PC-3 (cell line): ENCODE measurements at regions not wholly inside any gene's neighbourhood (a gene's known extent, or its start where the extent isn't known, plus 50 kb on each side); places are given as distances from the start of the nearest gene placed in this dataset.

Experiments used
- ATAC-seq: fragments of 200-7000 bp; cut with Tn5 transposase; 2 replicates; pipeline ENCODE4 v1.9.1; 2020; ENCODE audit warnings: mild to moderate bottlenecking, moderate library complexity
- BruUV-seq: library from RNA; stranded (reverse); fragments of 400-500 nt; replicated peaks from 2 replicates; lab custom pipeline; 2021; lab: Mats Ljungman, UMichigan
- CTCF ChIA-PET: fragments of 300-600 bp; sonication (Branson Sonifier 250); formaldehyde crosslinking; loops from one replicate; lab custom pipeline; 2022; ENCODE audit warnings: antibody characterized with exemption; lab: Charles Lee
- POLR2A ChIA-PET: fragments of 300-600 bp; sonication (Branson Sonifier 250); formaldehyde crosslinking; loops from one replicate; lab custom pipeline; 2022; ENCODE audit warnings: antibody characterized with exemption; ENCODE audit not compliant: unreplicated experiment; lab: Charles Lee
- DNase-seq: peaks from one replicate; pipeline ENCODE4 v3.0.0-alpha.2; 2015
- H2AFZ ChIP-seq: fragments of 300-600 bp; sonication (generic); 2 replicates; pipeline ENCODE4 v1.6.0; 2016; ENCODE audit warnings: antibody characterized with exemption, low read length
- H3F3A ChIP-seq: fragments of 300-600 bp; sonication (generic); one replicate; pipeline ENCODE4 v1.6.0; 2017; ENCODE audit warnings: antibody characterized with exemption, low read length, control low read depth, mild to moderate bottlenecking; ENCODE audit not compliant: unreplicated experiment
- H3K27ac ChIP-seq: fragments of 300-600 bp; sonication (generic); 2 replicates; pipeline ENCODE4 v1.5.1; 2016; ENCODE audit warnings: mild to moderate bottlenecking, low read length
- H3K27me3 ChIP-seq: fragments of 300-600 bp; sonication (generic); 2 replicates; pipeline ENCODE4 v1.6.1; 2016; ENCODE audit warnings: low read length, mixed read lengths
- H3K36me3 ChIP-seq: fragments of 300-600 bp; sonication (generic); 2 replicates; pipeline ENCODE4 v1.6.1; 2016; ENCODE audit warnings: low read depth, mixed run types, low read length, mixed read lengths
- H3K4me1 ChIP-seq: fragments of 300-600 bp; sonication (generic); 2 replicates; pipeline ENCODE4 v1.5.1; 2016; ENCODE audit warnings: low read length; ENCODE audit not compliant: insufficient read depth
- H3K4me2 ChIP-seq: fragments of 300-600 bp; sonication (generic); 2 replicates; pipeline ENCODE4 v1.6.0; 2016; ENCODE audit warnings: low read length
- H3K4me3 ChIP-seq: fragments of 300-600 bp; sonication (generic); 2 replicates; pipeline ENCODE4 v1.5.1; 2016; ENCODE audit warnings: mild to moderate bottlenecking, low read length, mixed read lengths
- H3K79me2 ChIP-seq: fragments of 300-600 bp; sonication (generic); 2 replicates; pipeline ENCODE4 v1.6.1; 2017; ENCODE audit warnings: low read length, mixed read lengths
- H3K9ac ChIP-seq: fragments of 300-600 bp; sonication (generic); 2 replicates; pipeline ENCODE4 v1.6.0; 2016; ENCODE audit warnings: mild to moderate bottlenecking, low read length
- H3K9me2 ChIP-seq: fragments of 300-600 bp; sonication (generic); replicated peaks from 2 replicates; pipeline ENCODE4 v1.6.1; 2016; ENCODE audit warnings: mixed run types, low read length, mixed read lengths
- H3K9me3 ChIP-seq: fragments of 300-600 bp; sonication (generic); 2 replicates; pipeline ENCODE4 v1.6.1; 2016; ENCODE audit warnings: low read length, mixed read lengths
- H4K20me1 ChIP-seq: fragments of 300-600 bp; sonication (generic); 2 replicates; pipeline ENCODE4 v1.6.1; 2016; ENCODE audit warnings: low read length, mixed read lengths
- EZH2 ChIP-seq: fragments of 300-600 bp; sonication (generic); IDR thresholded peaks from one replicate; pipeline ENCODE4 v1.6.1; 2017; ENCODE audit warnings: antibody characterized with exemption, mild to moderate bottlenecking, low read length; ENCODE audit not compliant: unreplicated experiment
- EZH2phosphoT487 ChIP-seq: fragments of 300-600 bp; sonication (generic); IDR thresholded peaks from 2 replicates; pipeline ENCODE4 v1.6.1; 2018; ENCODE audit warnings: mild to moderate bottlenecking, antibody characterized with exemption, low read length, borderline replicate concordance
- intact Hi-C: fragments of 100-400 bp; cut with micrococcal nuclease; formaldehyde crosslinking; loops from 2 replicates; pipeline ENCODE4 v1.9.0; 2023
- TF ChIP-seq, protein P1 (sequence below): fragments of 300-600 bp; sonication (generic); conservative IDR thresholded peaks from 2 replicates; pipeline ENCODE4 v1.5.1; 2017; ENCODE audit warnings: antibody characterized with exemption, low read depth, mild to moderate bottlenecking, low read length

DNA sequence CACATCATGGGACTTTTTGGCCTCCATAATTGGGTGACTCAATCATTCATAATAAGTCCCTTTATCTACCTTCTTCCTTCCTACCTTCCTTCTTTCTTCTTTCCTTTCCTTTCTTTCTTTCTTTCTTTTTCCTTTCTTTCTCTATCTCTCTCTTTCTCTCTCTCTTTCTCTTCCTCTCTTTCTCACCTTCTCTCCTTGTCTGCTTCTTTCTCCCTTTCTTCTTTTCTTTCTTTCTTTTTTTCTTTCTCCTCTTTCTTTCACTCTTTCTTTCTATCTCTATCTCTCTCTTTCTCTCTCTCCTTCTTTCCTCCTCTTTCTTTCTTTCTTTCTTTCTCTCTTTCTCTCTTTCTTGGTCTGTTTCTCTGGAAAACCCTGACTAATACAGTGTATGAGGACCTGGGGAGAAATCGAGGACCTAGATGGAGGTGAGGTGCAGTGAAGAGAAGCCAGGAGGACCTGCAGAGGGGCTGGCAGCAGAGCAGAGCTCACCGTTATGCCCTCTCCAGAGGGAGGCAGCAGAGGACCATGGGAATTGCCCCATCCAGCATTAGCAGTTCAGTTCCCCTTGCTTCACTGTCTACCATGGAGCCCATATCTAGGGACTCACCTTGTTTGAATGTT, 52.7 kb upstream of the BTRC start:
- no TSS peak for BruUV-seq
- ChIA-PET CTCF (interaction anchor here (0.6 to 1.9 kb wide), 8 partner anchors 98 to 269 kb away, joined by 3 to 21 read pairs (median 4); no protein-coding TSS in a partner anchor), POLR2A (interaction anchor here (0.6 kb wide), 1 partner anchor 91 kb away, joined by 3 read pairs; no protein-coding TSS in a partner anchor)

DNA sequence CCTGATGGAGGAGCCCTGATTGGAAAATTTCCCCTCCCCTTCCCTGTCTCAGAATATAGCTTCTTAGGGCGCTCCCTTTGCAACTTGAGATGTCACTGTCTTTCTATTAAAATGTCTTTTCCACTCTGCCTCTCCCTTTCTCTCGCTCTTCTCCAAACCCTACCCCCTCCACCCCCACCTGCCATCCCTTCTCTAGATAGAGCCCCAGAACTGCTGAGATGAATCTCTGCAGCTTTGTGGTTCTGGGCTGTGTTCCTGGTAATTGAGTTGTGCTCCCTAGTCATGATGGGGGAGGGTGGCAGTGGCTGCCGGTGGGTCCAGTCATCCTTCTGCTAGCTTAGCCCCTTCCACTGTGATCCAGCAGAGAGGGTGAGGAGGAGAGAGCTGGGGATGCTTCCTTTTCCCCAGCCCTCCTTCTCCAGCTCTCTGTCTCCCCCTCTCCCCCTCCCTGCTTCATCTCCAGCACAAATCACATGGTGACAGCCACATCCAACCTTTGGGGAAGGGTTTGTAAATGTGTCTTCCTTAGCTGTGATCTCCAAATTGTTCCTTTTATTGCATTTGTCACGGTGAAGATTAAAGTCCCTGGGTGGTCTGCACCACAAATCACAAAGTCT, 50.8 kb upstream of the BTRC start:
- DNase-seq = no peak
- intact Hi-C loops = loop anchor here (10.0 kb wide), 1 partner anchor 262 kb away; no protein-coding TSS in a partner anchor
- no peak for TF ChIP-seq EZH2phosphoT487
- no peak for TF ChIP-seq EZH2
- TF ChIP-seq, protein P1, sequence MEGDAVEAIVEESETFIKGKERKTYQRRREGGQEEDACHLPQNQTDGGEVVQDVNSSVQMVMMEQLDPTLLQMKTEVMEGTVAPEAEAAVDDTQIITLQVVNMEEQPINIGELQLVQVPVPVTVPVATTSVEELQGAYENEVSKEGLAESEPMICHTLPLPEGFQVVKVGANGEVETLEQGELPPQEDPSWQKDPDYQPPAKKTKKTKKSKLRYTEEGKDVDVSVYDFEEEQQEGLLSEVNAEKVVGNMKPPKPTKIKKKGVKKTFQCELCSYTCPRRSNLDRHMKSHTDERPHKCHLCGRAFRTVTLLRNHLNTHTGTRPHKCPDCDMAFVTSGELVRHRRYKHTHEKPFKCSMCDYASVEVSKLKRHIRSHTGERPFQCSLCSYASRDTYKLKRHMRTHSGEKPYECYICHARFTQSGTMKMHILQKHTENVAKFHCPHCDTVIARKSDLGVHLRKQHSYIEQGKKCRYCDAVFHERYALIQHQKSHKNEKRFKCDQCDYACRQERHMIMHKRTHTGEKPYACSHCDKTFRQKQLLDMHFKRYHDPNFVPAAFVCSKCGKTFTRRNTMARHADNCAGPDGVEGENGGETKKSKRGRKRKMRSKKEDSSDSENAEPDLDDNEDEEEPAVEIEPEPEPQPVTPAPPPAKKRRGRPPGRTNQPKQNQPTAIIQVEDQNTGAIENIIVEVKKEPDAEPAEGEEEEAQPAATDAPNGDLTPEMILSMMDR = no peak
- Histone ChIP-seq H3K79me2 (no peaks in the 10 kb centered on the region), H3K4me3 (no peak overlapping the region), H2AFZ (no peak overlapping the region), H4K20me1 (no peaks in the 10 kb centered on the region), H3K9ac (no peak overlapping the region), H3K4me2 (no peak overlapping the region), H3K9me3 (no peaks in the 10 kb centered on the region), H3K36me3 (no peaks in the 10 kb centered on the region), H3K4me1 (no peaks in the 10 kb centered on the region), H3K27me3 (no peaks in the 10 kb centered on the region), H3K9me2 (no peaks in the 10 kb centered on the region), H3K27ac (no peak overlapping the region), H3F3A (no peaks in the 10 kb centered on the region)
- no peak for ATAC-seq
- CTCF ChIA-PET = interaction anchor here (0.6 to 0.8 kb wide), 2 partner anchors 141 to 185 kb away, joined by 4 to 6 read pairs; no protein-coding TSS in a partner anchor
- no TSS peak for BruUV-seq
- POLR2A ChIA-PET = no interaction called here

More for the DNA sequence above, 52.7 kb upstream of the BTRC start:
- intact Hi-C loops = loop anchor here (1.0 to 10.0 kb wide), 3 partner anchors 141 to 264 kb away; no protein-coding TSS in a partner anchor
- no peaks in the 10 kb centered on the region for H3K4me1 ChIP-seq
- no peaks in the 10 kb centered on the region for H3K36me3 ChIP-seq
- H3K27ac ChIP-seq = no peak overlapping the region
- H3F3A ChIP-seq = no peaks in the 10 kb centered on the region
- no peaks in the 10 kb centered on the region for H4K20me1 ChIP-seq
- TF ChIP-seq, protein P1 = peak; percentile 71
- TF ChIP-seq EZH2phosphoT487 = no peak
- no peaks in the 10 kb centered on the region for H3K9me2 ChIP-seq
- DNase-seq (peak; percentile 66), ATAC-seq (peak; percentile 92)
- no peak overlapping the region for H3K4me2 ChIP-seq
- H2AFZ ChIP-seq = no peak overlapping the region
- no peak overlapping the region for H3K4me3 ChIP-seq
- H3K9ac ChIP-seq = no peak overlapping the region
- H3K9me3 ChIP-seq = no peaks in the 10 kb centered on the region
- H3K27me3 ChIP-seq = no peaks in the 10 kb centered on the region
- no peaks in the 10 kb centered on the region for H3K79me2 ChIP-seq
